HCT116 (cell line): ENCODE measurements at regions not wholly inside any gene's neighbourhood (a gene's known extent, or its start where the extent isn't known, plus 50 kb on each side); places are given as distances from the start of the nearest gene placed in this dataset.

Experiments
- ATAC-seq: fragments of 200-7000 bp; cut with Tn5 transposase; 2 replicates; pipeline ENCODE4 v1.9.1; 2020; ENCODE audit warnings: mild to moderate bottlenecking, moderate library complexity
- BruUV-seq: library from RNA; stranded (reverse); fragments of 400-500 nt; replicated peaks from 2 replicates; lab custom pipeline; 2021; lab: Mats Ljungman, UMichigan
- CTCF ChIA-PET: fragments of 300-600 bp; sonication (Branson Sonifier 250); formaldehyde crosslinking; loops from one replicate; lab custom pipeline; 2021; ENCODE audit warnings: antibody characterized with exemption; lab: Charles Lee
- POLR2A ChIA-PET: fragments of 300-600, 350-600 bp; sonication (Branson Sonifier 250); formaldehyde crosslinking; loops from one replicate; lab custom pipeline; 2021; ENCODE audit warnings: antibody characterized with exemption; lab: Charles Lee
- RAD21 ChIA-PET, 2 experiments: fragments of 300-600 bp; sonication (Branson Sonifier 250); formaldehyde crosslinking; loops; one replicate each; lab custom pipeline; 2023; ENCODE audit warnings: low total read pairs in 2 of 2; ENCODE audit not compliant: uncharacterized antibody in 2 of 2, unreplicated experiment in 2 of 2, low non-redundant PET in 1 of 2; lab: Charles Lee
- DNase-seq: peaks from one replicate; pipeline ENCODE4 v3.0.0-alpha.2; 2010; ENCODE audit warnings: low read depth, low spot score
- H2AFZ ChIP-seq: fragments of 200-600 bp; shearing (Covaris generic), sonication (generic); 2 replicates; pipeline ENCODE4 v1.6.1; 2017; ENCODE audit warnings: low read depth, mixed run types, mixed read lengths, antibody characterized with exemption, low read length; ENCODE audit not compliant: poor library complexity, severe bottlenecking
- H3K27ac ChIP-seq: 2 replicates; pipeline ENCODE4 v1.5.1; 2012; ENCODE audit warnings: low read depth, low read length
- H3K27me3 ChIP-seq: fragments of 200-600 bp; sonication (generic); 2 replicates; pipeline ENCODE4 v1.6.1; 2016; ENCODE audit warnings: mixed run types, low read length, mixed read lengths; ENCODE audit not compliant: insufficient read depth
- H3K36me3 ChIP-seq, 2 experiments: fragments of 200-500 bp in 1 of 2; fragments of 200-600 bp in 1 of 2; sonication (Bioruptor generic) in 1 of 2; sonication (generic) in 1 of 2; 2 replicates each; pipeline versions ENCODE4 v1.5.1 to v1.6.1; 2014 to 2016; ENCODE audit warnings: low read length in 2 of 2, inconsistent platforms in 1 of 2, mixed read lengths in 1 of 2, mixed run types in 1 of 2; ENCODE audit not compliant: insufficient read depth in 2 of 2, control insufficient read depth in 1 of 2
- H3K4me1 ChIP-seq, 2 experiments: fragments of 200-600 bp in 1 of 2; sonication (generic) in 1 of 2; 2 replicates each; pipeline versions ENCODE4 v1.5.1 to v1.6.1; 2012 to 2017; ENCODE audit warnings: low read length in 2 of 2, inconsistent platforms in 1 of 2, mild to moderate bottlenecking in 1 of 2, mixed read lengths in 1 of 2, mixed run types in 1 of 2, moderate library complexity in 1 of 2; ENCODE audit not compliant: insufficient read depth in 2 of 2, control insufficient read depth in 1 of 2
- H3K4me2 ChIP-seq: fragments of 200-600 bp; sonication (generic); 2 replicates; pipeline ENCODE4 v1.6.1; 2017; ENCODE audit warnings: mixed run types, low read length, mixed read lengths
- H3K4me3 ChIP-seq, 2 experiments: fragments of 200-600 bp in 1 of 2; sonication (generic) in 1 of 2; replicated peaks in 1 of 2; 2 replicates each; pipeline ENCODE4 v1.5.1; 2011 to 2016; ENCODE audit warnings: low read length in 2 of 2, control low read depth in 1 of 2, low read depth in 1 of 2, mild to moderate bottlenecking in 1 of 2, mixed read lengths in 1 of 2, mixed run types in 1 of 2
- H3K79me2 ChIP-seq: fragments of 200-600 bp; sonication (generic); 2 replicates; pipeline ENCODE4 v1.6.1; 2017; ENCODE audit warnings: mild to moderate bottlenecking, mixed run types, low read length, moderate library complexity, mixed read lengths; ENCODE audit not compliant: insufficient read depth
- H3K9ac ChIP-seq: fragments of 200-600 bp; sonication (generic); 2 replicates; pipeline ENCODE4 v1.6.1; 2016; ENCODE audit warnings: low read length, mixed read lengths
- H3K9me2 ChIP-seq: fragments of 200-600 bp; sonication (generic), shearing (Covaris generic); 2 replicates; pipeline ENCODE4 v1.6.1; 2017; ENCODE audit warnings: mixed run types, mild to moderate bottlenecking, moderate library complexity; ENCODE audit not compliant: insufficient read depth
- H3K9me3 ChIP-seq, 2 experiments: fragments of 200-500 bp in 1 of 2; fragments of 200-600 bp in 1 of 2; sonication (Bioruptor generic) in 1 of 2; sonication (generic) in 1 of 2; 2 replicates each; pipeline ENCODE4 v1.6.1; 2014 to 2017; ENCODE audit warnings: low read length in 2 of 2, mixed read lengths in 2 of 2, inconsistent platforms in 1 of 2, low read depth in 1 of 2, mild to moderate bottlenecking in 1 of 2, mixed run types in 1 of 2, moderate library complexity in 1 of 2; ENCODE audit not compliant: control insufficient read depth in 1 of 2, insufficient read depth in 1 of 2
- H4K20me1 ChIP-seq: fragments of 200-600 bp; sonication (generic), shearing (Covaris generic); 2 replicates; pipeline ENCODE4 v1.6.1; 2017; ENCODE audit warnings: mixed run types, mild to moderate bottlenecking, moderate library complexity; ENCODE audit not compliant: insufficient read depth
- ATF3 ChIP-seq: IDR thresholded peaks from 2 replicates; pipeline ENCODE4 v1.6.1; 2012
- ELF1 ChIP-seq: IDR thresholded peaks from 2 replicates; pipeline ENCODE4 v1.6.1; 2012; ENCODE audit warnings: low read depth, borderline replicate concordance
- EZH2phosphoT487 ChIP-seq: fragments of 200-600 bp; IDR thresholded peaks from 2 replicates; pipeline ENCODE4 v1.6.1; 2018; ENCODE audit warnings: antibody characterized with exemption, borderline replicate concordance
- FOSL1 ChIP-seq: IDR thresholded peaks from 2 replicates; pipeline ENCODE4 v1.6.1; 2012; ENCODE audit warnings: low read depth
- JUND ChIP-seq: IDR thresholded peaks from 2 replicates; pipeline ENCODE4 v1.6.1; 2012
- POLR2A ChIP-seq: IDR thresholded peaks from 2 replicates; pipeline ENCODE4 v1.7.0; 2011; ENCODE audit warnings: borderline replicate concordance; ENCODE audit not compliant: insufficient read depth, insufficient read length; ENCODE audit errors: extremely low read depth
- SIN3A ChIP-seq: IDR thresholded peaks from 2 replicates; pipeline ENCODE4 v1.6.1; 2012; ENCODE audit warnings: low read depth
- TCF7L2 ChIP-seq: IDR thresholded peaks from 2 replicates; pipeline ENCODE4 v1.7.0; 2011; ENCODE audit warnings: borderline replicate concordance, inconsistent platforms; ENCODE audit not compliant: insufficient read depth, insufficient read length; ENCODE audit errors: extremely low read depth
- ZFX ChIP-seq: fragments of 450-650 bp; IDR thresholded peaks from 2 replicates; pipeline ENCODE4 v1.6.1; 2017
- intact Hi-C: fragments of 100-400 bp; cut with micrococcal nuclease; formaldehyde crosslinking; loops from 2 replicates; pipeline ENCODE4 v1.10.0; 2022
- TF ChIP-seq, protein P1 (sequence below): IDR thresholded peaks from 2 replicates; pipeline ENCODE4 v1.6.1; 2011; ENCODE audit warnings: mild to moderate bottlenecking, low read length, moderate library complexity; ENCODE audit not compliant: insufficient replicate concordance; ENCODE audit errors: extremely low read depth

GRCh38 chr14:55767286-55767685 lies 187.3 kb downstream of the KTN1 start:
- no peak overlapping the region for H3K27ac ChIP-seq
- no peaks in the 10 kb centered on the region for H3K79me2 ChIP-seq
- H3K4me1 ChIP-seq, result no peaks in the 10 kb centered on the region
- TF ChIP-seq ATF3 (no peak), FOSL1 (no peak), POLR2A (no peak), EZH2phosphoT487 (no peak), JUND (no peak)
- TF ChIP-seq, protein P1, sequence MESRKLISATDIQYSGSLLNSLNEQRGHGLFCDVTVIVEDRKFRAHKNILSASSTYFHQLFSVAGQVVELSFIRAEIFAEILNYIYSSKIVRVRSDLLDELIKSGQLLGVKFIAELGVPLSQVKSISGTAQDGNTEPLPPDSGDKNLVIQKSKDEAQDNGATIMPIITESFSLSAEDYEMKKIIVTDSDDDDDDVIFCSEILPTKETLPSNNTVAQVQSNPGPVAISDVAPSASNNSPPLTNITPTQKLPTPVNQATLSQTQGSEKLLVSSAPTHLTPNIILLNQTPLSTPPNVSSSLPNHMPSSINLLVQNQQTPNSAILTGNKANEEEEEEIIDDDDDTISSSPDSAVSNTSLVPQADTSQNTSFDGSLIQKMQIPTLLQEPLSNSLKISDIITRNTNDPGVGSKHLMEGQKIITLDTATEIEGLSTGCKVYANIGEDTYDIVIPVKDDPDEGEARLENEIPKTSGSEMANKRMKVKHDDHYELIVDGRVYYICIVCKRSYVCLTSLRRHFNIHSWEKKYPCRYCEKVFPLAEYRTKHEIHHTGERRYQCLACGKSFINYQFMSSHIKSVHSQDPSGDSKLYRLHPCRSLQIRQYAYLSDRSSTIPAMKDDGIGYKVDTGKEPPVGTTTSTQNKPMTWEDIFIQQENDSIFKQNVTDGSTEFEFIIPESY, result no peak
- ATAC-seq (no peak), DNase-seq (no peak)
- no peaks in the 10 kb centered on the region for H3K27me3 ChIP-seq
- POLR2A ChIA-PET, result no interaction called here
- CTCF ChIA-PET, result no interaction called here
- H3K4me3 ChIP-seq, result no peak overlapping the region
- H3K36me3 ChIP-seq, result no peaks in the 10 kb centered on the region
- H3K9ac ChIP-seq, result no peak overlapping the region
- RAD21 ChIA-PET, result no interaction called here
- no peaks in the 10 kb centered on the region for H3K9me2 ChIP-seq
- intact Hi-C loops, result no loop called here
- H4K20me1 ChIP-seq, result no peaks in the 10 kb centered on the region
- no TSS peak for BruUV-seq
- no peak overlapping the region for H3K4me2 ChIP-seq
- no peak overlapping the region for H2AFZ ChIP-seq
- H3K9me3 ChIP-seq, result no peaks in the 10 kb centered on the region

- no peak overlapping the region for H3K4me2 ChIP-seq
- no peaks in the 10 kb centered on the region for H3K9me2 ChIP-seq
- POLR2A ChIA-PET, result interaction anchor here (1.5 kb wide), 1 partner anchor 9 kb away, joined by 3 read pairs; no protein-coding TSS in a partner anchor
- no peaks in the 10 kb centered on the region for H3K36me3 ChIP-seq
- no peaks in the 10 kb centered on the region for H3K79me2 ChIP-seq
- no TSS peak for BruUV-seq
- no peaks in the 10 kb centered on the region for H4K20me1 ChIP-seq
- RAD21 ChIA-PET, result no interaction called here
- CTCF ChIA-PET, result interaction anchor here (1.4 kb wide), 1 partner anchor 38 kb away, joined by 4 read pairs; no protein-coding TSS in a partner anchor
- H3K9ac ChIP-seq, result no peak overlapping the region
- H3K27me3 ChIP-seq, result no peaks in the 10 kb centered on the region
- TF ChIP-seq ZFX (no peak), ATF3 (no peak), ELF1 (no peak), TCF7L2 (no peak), SIN3A (no peak)
- no peak for DNase-seq
- intact Hi-C loops, result no loop called here
- ATAC-seq, result no peak
- no peaks in the 10 kb centered on the region for H3K4me1 ChIP-seq
- H2AFZ ChIP-seq, result no peak overlapping the region
- no peak overlapping the region for H3K27ac ChIP-seq
- no peaks in the 10 kb centered on the region for H3K9me3 ChIP-seq
- no peak overlapping the region for H3K4me3 ChIP-seq
These were observed 189.9 kb downstream of the KTN1 start for GRCh38 chr14:55769877-55770276.
